H1 (cell line): ENCODE measurements at regions not wholly inside any gene's neighbourhood (a gene's known extent, or its start where the extent isn't known, plus 50 kb on each side); places are given as distances from the start of the nearest gene placed in this dataset.

Source experiments
- CTCF ChIA-PET: fragments of 300-600 bp; sonication (Branson Sonifier 250); formaldehyde crosslinking; loops from one replicate; lab custom pipeline; 2021; ENCODE audit not compliant: partially characterized antibody; lab: Charles Lee
- POLR2A ChIA-PET: fragments of 300-600 bp; sonication (Branson Sonifier 250); formaldehyde crosslinking; loops from one replicate; lab custom pipeline; 2021; ENCODE audit warnings: inconsistent platforms; ENCODE audit not compliant: partially characterized antibody; lab: Charles Lee
- DNase-seq, 2 experiments: peaks; one replicate each; pipeline versions ENCODE4 v3.0.0 to v3.0.0-alpha.2; 2010 to 2022; ENCODE audit warnings: low spot score in 2 of 2, low read depth in 1 of 2, mixed read lengths in 1 of 2
- FAIRE-seq: peaks from 2 replicates; lab custom pipeline; 2011; peaks lifted over from hg19 to GRCh38; lab: Jason Lieb, UNC
- H2AFZ ChIP-seq: 2 replicates; pipeline ENCODE4 v1.8.1; 2012; ENCODE audit warnings: low read length, inconsistent platforms
- H2AK5ac ChIP-seq: 2 replicates; pipeline ENCODE4 v1.6.1; 2013; ENCODE audit warnings: low read depth, low read length
- H2BK120ac ChIP-seq: replicated peaks from 2 replicates; pipeline ENCODE3; 2013; ENCODE audit warnings: low read depth, low read length, inconsistent platforms
- H2BK12ac ChIP-seq: 2 replicates; pipeline ENCODE4 v1.6.1; 2013; ENCODE audit warnings: low read depth, low read length
- H2BK15ac ChIP-seq: 2 replicates; pipeline ENCODE4 v1.6.1; 2013; ENCODE audit warnings: low read length
- H2BK20ac ChIP-seq: 2 replicates; pipeline ENCODE4 v1.6.1; 2013; ENCODE audit warnings: low read length
- H2BK5ac ChIP-seq: 2 replicates; pipeline ENCODE4 v1.6.1; 2013; ENCODE audit warnings: low read depth, low read length
- H3K14ac ChIP-seq: 2 replicates; pipeline ENCODE4 v1.6.1; 2013; ENCODE audit warnings: inconsistent platforms; ENCODE audit not compliant: insufficient read length
- H3K18ac ChIP-seq: 2 replicates; pipeline ENCODE4 v1.6.1; 2013; ENCODE audit warnings: low read length; ENCODE audit errors: extremely low read depth
- H3K23ac ChIP-seq: 2 replicates; pipeline ENCODE4 v1.6.1; 2013; ENCODE audit warnings: inconsistent platforms; ENCODE audit not compliant: insufficient read length
- H3K23me2 ChIP-seq: 2 replicates; pipeline ENCODE4 v1.6.1; 2013; ENCODE audit warnings: low read depth, low read length
- H3K27ac ChIP-seq: 2 replicates; pipeline ENCODE4 v1.6.1; 2011; ENCODE audit warnings: low read depth, low read length, inconsistent platforms
- H3K27me3 ChIP-seq, 4 experiments: replicated peaks in 1 of 4; 1 replicate in 1 of 4; 2 replicates in 3 of 4; pipeline versions ENCODE4 v1.6.1 to v1.8.1; 2011 to 2013; ENCODE audit warnings: low read length in 3 of 4, mild to moderate bottlenecking in 3 of 4, inconsistent platforms in 2 of 4, mixed read lengths in 2 of 4, moderate library complexity in 1 of 4; ENCODE audit not compliant: control insufficient read depth in 3 of 4, insufficient read depth in 3 of 4; ENCODE audit errors: extremely low read depth in 1 of 4
- H3K36me3 ChIP-seq, 4 experiments: 2 replicates each; pipeline versions ENCODE4 v1.6.1 to v1.8.1; 2011 to 2013; ENCODE audit warnings: mild to moderate bottlenecking in 4 of 4, low read length in 3 of 4, moderate library complexity in 2 of 4, control low read depth in 1 of 4, inconsistent platforms in 1 of 4; ENCODE audit not compliant: insufficient read depth in 4 of 4, control insufficient read depth in 2 of 4
- H3K4ac ChIP-seq: replicated peaks from 2 replicates; pipeline ENCODE3; 2013; ENCODE audit warnings: low read length, low read depth, mixed read lengths, inconsistent platforms; ENCODE audit not compliant: insufficient read length
- H3K4me1 ChIP-seq, 4 experiments: replicated peaks in 1 of 4; 1 replicate in 1 of 4; 2 replicates in 3 of 4; pipeline versions ENCODE4 v1.6.1 to v1.8.1; 2011 to 2013; ENCODE audit warnings: low read length in 3 of 4, inconsistent platforms in 2 of 4, mixed read lengths in 1 of 4; ENCODE audit not compliant: insufficient read depth in 4 of 4, control insufficient read depth in 3 of 4
- H3K4me2 ChIP-seq, 2 experiments: 2 replicates each; pipeline versions ENCODE4 v1.6.1 to v1.8.1; 2011 to 2013; ENCODE audit warnings: low read depth in 2 of 2, low read length in 2 of 2, control low read depth in 1 of 2, inconsistent platforms in 1 of 2, mild to moderate bottlenecking in 1 of 2; ENCODE audit not compliant: insufficient read depth in 1 of 2
- H3K4me3 ChIP-seq, 4 experiments: fragments of 200-600, 300-600 bp in 1 of 4; sonication (generic), shearing (Covaris generic), sonication (Bioruptor Twin) in 1 of 4; 2 replicates each; pipeline versions ENCODE4 v1.5.1 to v1.8.1; 2011 to 2016; ENCODE audit warnings: low read length in 4 of 4, low read depth in 3 of 4, control low read depth in 2 of 4, inconsistent platforms in 2 of 4, mild to moderate bottlenecking in 2 of 4, mixed read lengths in 1 of 4, moderate library complexity in 1 of 4; ENCODE audit not compliant: insufficient read depth in 2 of 4; ENCODE audit errors: extremely low read depth in 1 of 4
- H3K56ac ChIP-seq: replicated peaks from 2 replicates; pipeline ENCODE3; 2013; ENCODE audit warnings: low read depth, mild to moderate bottlenecking, mixed read lengths, low read length, inconsistent platforms; ENCODE audit not compliant: insufficient read length
- H3K79me1 ChIP-seq: 2 replicates; pipeline ENCODE4 v1.6.1; 2013; ENCODE audit warnings: low read depth, low read length, control low read depth
- H3K79me2 ChIP-seq, 2 experiments: 2 replicates each; pipeline versions ENCODE4 v1.6.1 to v1.8.1; 2012 to 2013; ENCODE audit warnings: low read length in 2 of 2, mild to moderate bottlenecking in 2 of 2, inconsistent platforms in 1 of 2; ENCODE audit not compliant: insufficient read depth in 2 of 2, control insufficient read depth in 1 of 2
- H3K9ac ChIP-seq, 4 experiments: replicated peaks in 1 of 4; 1 replicate in 1 of 4; 2 replicates in 3 of 4; pipeline versions ENCODE4 v1.6.1 to v1.8.1; 2011 to 2013; ENCODE audit warnings: low read depth in 3 of 4, low read length in 3 of 4, control low read depth in 2 of 4, mild to moderate bottlenecking in 2 of 4, moderate library complexity in 2 of 4, inconsistent platforms in 1 of 4; ENCODE audit errors: extremely low read depth in 1 of 4
- H3K9me3 ChIP-seq, 2 experiments: 2 replicates each; pipeline versions ENCODE4 v1.6.1 to v1.8.1; 2012 to 2013; ENCODE audit warnings: mild to moderate bottlenecking in 2 of 2, moderate library complexity in 2 of 2, control low read depth in 1 of 2, inconsistent platforms in 1 of 2, low read depth in 1 of 2, low read length in 1 of 2, mixed read lengths in 1 of 2; ENCODE audit not compliant: insufficient read depth in 2 of 2
- H4K20me1 ChIP-seq, 2 experiments: replicated peaks in 1 of 2; 2 replicates each; pipeline versions ENCODE3 to v1.8.1; 2011 to 2013; ENCODE audit warnings: inconsistent platforms in 2 of 2, low read length in 2 of 2, mild to moderate bottlenecking in 1 of 2; ENCODE audit not compliant: insufficient read depth in 2 of 2, control insufficient read depth in 1 of 2
- H4K5ac ChIP-seq: 2 replicates; pipeline ENCODE4 v1.6.1; 2013; ENCODE audit warnings: low read length, low read depth, mixed read lengths, inconsistent platforms; ENCODE audit not compliant: insufficient read length
- H4K8ac ChIP-seq: 2 replicates; pipeline ENCODE4 v1.8.0; 2013; ENCODE audit warnings: mild to moderate bottlenecking, moderate library complexity, low read length, inconsistent platforms; ENCODE audit not compliant: insufficient read depth; ENCODE audit errors: extremely low read depth
- H4K91ac ChIP-seq: replicated peaks from 2 replicates; pipeline ENCODE3; 2013; ENCODE audit warnings: low read length, mixed read lengths, inconsistent platforms; ENCODE audit not compliant: insufficient read length
- POLR2A ChIP-seq, 2 experiments: IDR thresholded peaks; 1 replicate in 1 of 2; 2 replicates in 1 of 2; pipeline ENCODE4 v1.6.1; 2011; ENCODE audit warnings: low read depth in 2 of 2, low read length in 2 of 2, mild to moderate bottlenecking in 2 of 2; ENCODE audit errors: control extremely low read depth in 1 of 2
- POU5F1 ChIP-seq: IDR thresholded peaks from 2 replicates; pipeline ENCODE4 v1.6.1; 2011; ENCODE audit warnings: low read depth, mild to moderate bottlenecking, low read length, moderate library complexity
- WGBS, 2 experiments: shearing (Covaris generic) in 1 of 2; methylation state at CpG; one replicate each; pipeline versions ENCODE4 v1.1.6 to v1.1.7; 2013 to 2015; ENCODE audit warnings: low lambda C conversion rate in 2 of 2, mixed read lengths in 2 of 2, inconsistent platforms in 1 of 2, low coverage in 1 of 2, missing lambda C conversion rate in 1 of 2; ENCODE audit not compliant: insufficient replicate concordance in 2 of 2, insufficient coverage in 1 of 2, insufficient read length in 1 of 2; ENCODE audit errors: extremely low coverage in 1 of 2, missing lambda C conversion rate in 1 of 2; 5-methylcytosine and 5-hydroxymethylcytosine counted together

GRCh38 chr10:78817804-78818203 lies 251.0 kb upstream of the ZMIZ1 start:
- Histone ChIP-seq H3K9ac (no peak overlapping the region), H3K56ac (no peak overlapping the region), H4K8ac (no peak overlapping the region), H3K27me3 (no peaks in the 10 kb centered on the region), H3K4ac (no peak overlapping the region), H3K23me2 (no peaks in the 10 kb centered on the region; the same call in 1 of the 2 replicates), H2AK5ac (no peak overlapping the region), H2BK15ac (no peak overlapping the region), H4K20me1 (no peaks in the 10 kb centered on the region), H4K5ac (no peak overlapping the region), H2BK20ac (no peak overlapping the region), H2BK12ac (no peak overlapping the region), H3K4me2 (peak overlapping the region; percentile 0 to 19; a peak in 2 of 4 replicates), H3K4me3 (no peak overlapping the region), H2BK5ac (no peak overlapping the region), H3K9me3 (no peaks in the 10 kb centered on the region), H3K79me1 (no peaks in the 10 kb centered on the region), H3K36me3 (no peaks in the 10 kb centered on the region), H3K79me2 (no peaks in the 10 kb centered on the region), H2BK120ac (no peak overlapping the region), H2AFZ (no peak overlapping the region), H4K91ac (no peak overlapping the region), H3K27ac (no peak overlapping the region), H3K18ac (no peak overlapping the region), H3K14ac (no peak overlapping the region), H3K4me1 (peaks cover 0 to 12% (median 10%) of the 10 kb centered on the region in 4 experiments; a peak in 5 of 7 replicates), H3K23ac (no peak overlapping the region)
- POLR2A ChIA-PET, result interaction anchor here (0.8 kb wide), 1 partner anchor 554 kb away, joined by 3 read pairs; no protein-coding TSS in a partner anchor
- peak; percentile 39 for FAIRE-seq
- CTCF ChIA-PET, result no interaction called here
- DNase-seq, result no peak
- 48% methylated on average over 3 of the region's 3 CpGs; no CpG with 5 or more reads in 1 of the 2 experiments for WGBS, 2 experiments
- TF ChIP-seq POU5F1, result peak; percentile 47; the same call in 1 of the 2 replicates
- no peak for TF ChIP-seq POLR2A (IDR thresholded peaks at IDR 0.05; ENCODE audit: control extremely low read depth in 1 of 2, low read depth in 2 of 2, low read length in 2 of 2)
